ENCODE measurements at regions not wholly inside any gene's neighbourhood (a gene's known extent, or its start where the extent isn't known, plus 50 kb on each side); places are given as distances from the start of the nearest gene placed in this dataset.

DNA sequence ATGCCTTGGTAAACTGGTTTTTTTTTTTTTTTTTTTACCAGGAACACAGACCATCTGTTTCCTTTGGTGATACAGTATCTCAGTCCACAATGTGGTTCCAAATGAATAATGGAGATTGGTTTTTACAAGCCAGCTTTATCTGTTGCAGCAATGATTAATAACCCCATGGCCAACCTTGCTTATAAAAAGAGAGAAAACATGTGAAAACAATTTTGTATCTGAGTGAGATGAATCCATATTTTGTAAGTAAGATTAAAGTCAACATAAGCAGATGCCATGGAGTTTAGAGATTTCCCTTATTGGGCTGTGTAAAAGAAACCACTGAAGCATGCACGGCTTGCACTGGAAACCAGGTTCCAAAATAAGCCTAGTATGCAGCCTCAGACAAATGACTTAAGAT, 108.6 kb upstream of the CNTNAP5 start:
- Histone ChIP-seq H3K27me3 (ENCODE audit: insufficient read depth, low read depth) (peaks cover 5% of the 10 kb centered on the region), H3K36me3 (ENCODE audit: low read depth) (no peaks in the 10 kb centered on the region), H3K9me2 (ENCODE audit: insufficient read depth) (no peaks in the 10 kb centered on the region; the same call in 1 of the 2 replicates), H4K20me1 (ENCODE audit: insufficient read depth) (no peaks in the 10 kb centered on the region), H3F3A (ENCODE audit: insufficient read depth, low read depth) (no peaks in the 10 kb centered on the region), H3K4me1 (replicated peaks; ENCODE audit: insufficient read depth) (no peaks in the 10 kb centered on the region), H3K9me3 (ENCODE audit: insufficient read depth, low read depth) (no peaks in the 10 kb centered on the region), H2AFZ (no peak overlapping the region), H3K27ac (no peak overlapping the region), H3K79me2 (ENCODE audit: low read depth) (no peaks in the 10 kb centered on the region), H3K4me3 (no peak overlapping the region), H3K4me2 (no peak overlapping the region)
- ChIA-PET CTCF (no interaction called here), POLR2A (ENCODE audit: unreplicated experiment) (no interaction called here)
- intact Hi-C loops (cut with micrococcal nuclease; ENCODE audit: unreplicated experiment): no loop called here
- no TSS peak for BruUV-seq (replicated peaks)
- no peak for DNase-seq
- TF ChIP-seq EZH2 (IDR thresholded peaks at IDR 0.05; ENCODE audit: low read depth): no peak
- TF ChIP-seq, protein P1, sequence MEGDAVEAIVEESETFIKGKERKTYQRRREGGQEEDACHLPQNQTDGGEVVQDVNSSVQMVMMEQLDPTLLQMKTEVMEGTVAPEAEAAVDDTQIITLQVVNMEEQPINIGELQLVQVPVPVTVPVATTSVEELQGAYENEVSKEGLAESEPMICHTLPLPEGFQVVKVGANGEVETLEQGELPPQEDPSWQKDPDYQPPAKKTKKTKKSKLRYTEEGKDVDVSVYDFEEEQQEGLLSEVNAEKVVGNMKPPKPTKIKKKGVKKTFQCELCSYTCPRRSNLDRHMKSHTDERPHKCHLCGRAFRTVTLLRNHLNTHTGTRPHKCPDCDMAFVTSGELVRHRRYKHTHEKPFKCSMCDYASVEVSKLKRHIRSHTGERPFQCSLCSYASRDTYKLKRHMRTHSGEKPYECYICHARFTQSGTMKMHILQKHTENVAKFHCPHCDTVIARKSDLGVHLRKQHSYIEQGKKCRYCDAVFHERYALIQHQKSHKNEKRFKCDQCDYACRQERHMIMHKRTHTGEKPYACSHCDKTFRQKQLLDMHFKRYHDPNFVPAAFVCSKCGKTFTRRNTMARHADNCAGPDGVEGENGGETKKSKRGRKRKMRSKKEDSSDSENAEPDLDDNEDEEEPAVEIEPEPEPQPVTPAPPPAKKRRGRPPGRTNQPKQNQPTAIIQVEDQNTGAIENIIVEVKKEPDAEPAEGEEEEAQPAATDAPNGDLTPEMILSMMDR (conservative IDR thresholded peaks at IDR 0.05): no peak

DNA sequence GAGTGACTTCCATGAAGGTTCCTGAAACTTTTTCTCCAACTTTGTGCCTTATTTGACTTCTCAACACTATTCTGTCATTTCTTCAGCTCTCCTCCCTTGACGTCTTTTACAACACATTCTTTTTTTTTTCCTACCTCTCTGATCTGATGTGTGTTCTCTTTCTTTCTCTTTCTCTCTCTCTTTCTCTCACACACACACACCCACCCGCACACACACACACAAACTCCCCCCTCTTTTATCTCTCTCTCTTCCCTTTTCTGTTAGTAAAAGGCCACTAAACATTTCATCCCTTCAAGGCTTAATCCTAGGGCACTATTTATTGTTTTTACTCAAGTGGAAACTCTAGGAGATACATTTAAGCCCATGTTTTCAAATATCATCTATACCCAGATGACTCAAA, 107.8 kb upstream of the CNTNAP5 start:
- H3K4me2 ChIP-seq: no peak overlapping the region
- H3K36me3 ChIP-seq (ENCODE audit: low read depth): no peaks in the 10 kb centered on the region
- no peaks in the 10 kb centered on the region for H3K79me2 ChIP-seq (ENCODE audit: low read depth)
- no peak for TF ChIP-seq EZH2 (IDR thresholded peaks at IDR 0.05; ENCODE audit: low read depth)
- TF ChIP-seq, protein P1 (conservative IDR thresholded peaks at IDR 0.05): no peak
- H4K20me1 ChIP-seq (ENCODE audit: insufficient read depth): no peaks in the 10 kb centered on the region
- POLR2A ChIA-PET (ENCODE audit: unreplicated experiment): no interaction called here
- no peak for DNase-seq
- no peaks in the 10 kb centered on the region for H3F3A ChIP-seq (ENCODE audit: insufficient read depth, low read depth)
- intact Hi-C loops (cut with micrococcal nuclease; ENCODE audit: unreplicated experiment): no loop called here
- peaks cover 5% of the 10 kb centered on the region for H3K27me3 ChIP-seq (ENCODE audit: insufficient read depth, low read depth)
- H2AFZ ChIP-seq: no peak overlapping the region
- H3K4me3 ChIP-seq: no peak overlapping the region
- no peaks in the 10 kb centered on the region; the same call in 1 of the 2 replicates for H3K9me2 ChIP-seq (ENCODE audit: insufficient read depth)
- CTCF ChIA-PET: no interaction called here
- no peaks in the 10 kb centered on the region for H3K9me3 ChIP-seq (ENCODE audit: insufficient read depth, low read depth)
- no peaks in the 10 kb centered on the region for H3K4me1 ChIP-seq (replicated peaks; ENCODE audit: insufficient read depth)
- BruUV-seq (replicated peaks): no TSS peak
- no peak overlapping the region for H3K27ac ChIP-seq

DNA sequence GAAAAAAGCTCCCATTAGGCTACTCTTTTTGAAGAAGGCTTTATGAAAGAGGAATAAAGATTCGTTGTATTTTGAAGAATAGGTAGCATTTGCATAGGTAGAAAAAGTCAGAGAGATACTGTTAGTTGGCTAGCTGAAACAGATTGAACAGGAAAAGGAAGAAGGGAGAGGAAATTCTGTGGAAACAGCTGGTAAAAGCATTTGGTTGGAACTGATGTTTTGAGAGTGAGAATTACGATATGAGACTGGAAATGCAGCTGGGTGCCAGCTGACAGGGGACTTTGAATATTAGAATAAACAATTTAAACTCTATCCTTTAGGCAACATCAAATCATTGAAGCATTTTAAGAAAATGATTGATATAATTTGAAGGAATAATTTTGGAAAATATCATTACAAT, 96.7 kb upstream of the CNTNAP5 start:
- ChIA-PET CTCF (no interaction called here), POLR2A (ENCODE audit: unreplicated experiment) (no interaction called here)
- Histone ChIP-seq H3K9me2 (ENCODE audit: insufficient read depth) (no peaks in the 10 kb centered on the region), H3K79me2 (ENCODE audit: low read depth) (no peaks in the 10 kb centered on the region), H3K27ac (no peak overlapping the region), H3K4me3 (no peak overlapping the region), H3K4me2 (no peak overlapping the region), H3K9me3 (ENCODE audit: insufficient read depth, low read depth) (no peaks in the 10 kb centered on the region), H3K36me3 (ENCODE audit: low read depth) (no peaks in the 10 kb centered on the region), H3F3A (ENCODE audit: insufficient read depth, low read depth) (no peaks in the 10 kb centered on the region), H2AFZ (no peak overlapping the region), H3K4me1 (replicated peaks; ENCODE audit: insufficient read depth) (no peaks in the 10 kb centered on the region), H3K27me3 (ENCODE audit: insufficient read depth, low read depth) (no peaks in the 10 kb centered on the region), H4K20me1 (ENCODE audit: insufficient read depth) (no peaks in the 10 kb centered on the region; the same call in 1 of the 2 replicates)
- no TSS peak for BruUV-seq (replicated peaks)
- intact Hi-C loops (cut with micrococcal nuclease; ENCODE audit: unreplicated experiment): no loop called here
- TF ChIP-seq, protein P1 (conservative IDR thresholded peaks at IDR 0.05): no peak
- TF ChIP-seq EZH2 (IDR thresholded peaks at IDR 0.05; ENCODE audit: low read depth): no peak
- no peak for DNase-seq

Measured in PC-9 (cell line).